ENCODE measurements at regions not wholly inside any gene's neighbourhood (a gene's known extent, or its start where the extent isn't known, plus 50 kb on each side); places are given as distances from the start of the nearest gene placed in this dataset.

DNA sequence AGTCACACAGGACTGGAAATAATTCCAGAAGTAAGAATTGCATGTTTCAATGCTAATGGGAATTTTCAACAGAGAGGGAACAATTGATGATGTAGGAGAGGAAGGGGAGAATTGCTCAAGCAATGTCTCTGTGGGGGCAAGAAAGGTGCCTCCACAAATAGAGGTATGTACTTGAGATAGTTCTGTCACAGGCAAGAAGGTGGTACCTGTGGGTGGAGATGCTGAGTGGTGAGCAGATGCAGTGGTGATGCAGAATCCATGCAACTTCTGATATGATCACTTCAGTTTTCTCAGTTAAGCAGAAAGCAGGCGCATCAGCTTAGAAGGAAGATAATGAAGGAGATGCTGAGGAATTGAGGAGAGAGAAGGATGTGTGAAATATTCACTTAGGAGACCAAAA lies 55.1 kb upstream of the SEC24B start (continued):
- TF ChIP-seq, protein P1, sequence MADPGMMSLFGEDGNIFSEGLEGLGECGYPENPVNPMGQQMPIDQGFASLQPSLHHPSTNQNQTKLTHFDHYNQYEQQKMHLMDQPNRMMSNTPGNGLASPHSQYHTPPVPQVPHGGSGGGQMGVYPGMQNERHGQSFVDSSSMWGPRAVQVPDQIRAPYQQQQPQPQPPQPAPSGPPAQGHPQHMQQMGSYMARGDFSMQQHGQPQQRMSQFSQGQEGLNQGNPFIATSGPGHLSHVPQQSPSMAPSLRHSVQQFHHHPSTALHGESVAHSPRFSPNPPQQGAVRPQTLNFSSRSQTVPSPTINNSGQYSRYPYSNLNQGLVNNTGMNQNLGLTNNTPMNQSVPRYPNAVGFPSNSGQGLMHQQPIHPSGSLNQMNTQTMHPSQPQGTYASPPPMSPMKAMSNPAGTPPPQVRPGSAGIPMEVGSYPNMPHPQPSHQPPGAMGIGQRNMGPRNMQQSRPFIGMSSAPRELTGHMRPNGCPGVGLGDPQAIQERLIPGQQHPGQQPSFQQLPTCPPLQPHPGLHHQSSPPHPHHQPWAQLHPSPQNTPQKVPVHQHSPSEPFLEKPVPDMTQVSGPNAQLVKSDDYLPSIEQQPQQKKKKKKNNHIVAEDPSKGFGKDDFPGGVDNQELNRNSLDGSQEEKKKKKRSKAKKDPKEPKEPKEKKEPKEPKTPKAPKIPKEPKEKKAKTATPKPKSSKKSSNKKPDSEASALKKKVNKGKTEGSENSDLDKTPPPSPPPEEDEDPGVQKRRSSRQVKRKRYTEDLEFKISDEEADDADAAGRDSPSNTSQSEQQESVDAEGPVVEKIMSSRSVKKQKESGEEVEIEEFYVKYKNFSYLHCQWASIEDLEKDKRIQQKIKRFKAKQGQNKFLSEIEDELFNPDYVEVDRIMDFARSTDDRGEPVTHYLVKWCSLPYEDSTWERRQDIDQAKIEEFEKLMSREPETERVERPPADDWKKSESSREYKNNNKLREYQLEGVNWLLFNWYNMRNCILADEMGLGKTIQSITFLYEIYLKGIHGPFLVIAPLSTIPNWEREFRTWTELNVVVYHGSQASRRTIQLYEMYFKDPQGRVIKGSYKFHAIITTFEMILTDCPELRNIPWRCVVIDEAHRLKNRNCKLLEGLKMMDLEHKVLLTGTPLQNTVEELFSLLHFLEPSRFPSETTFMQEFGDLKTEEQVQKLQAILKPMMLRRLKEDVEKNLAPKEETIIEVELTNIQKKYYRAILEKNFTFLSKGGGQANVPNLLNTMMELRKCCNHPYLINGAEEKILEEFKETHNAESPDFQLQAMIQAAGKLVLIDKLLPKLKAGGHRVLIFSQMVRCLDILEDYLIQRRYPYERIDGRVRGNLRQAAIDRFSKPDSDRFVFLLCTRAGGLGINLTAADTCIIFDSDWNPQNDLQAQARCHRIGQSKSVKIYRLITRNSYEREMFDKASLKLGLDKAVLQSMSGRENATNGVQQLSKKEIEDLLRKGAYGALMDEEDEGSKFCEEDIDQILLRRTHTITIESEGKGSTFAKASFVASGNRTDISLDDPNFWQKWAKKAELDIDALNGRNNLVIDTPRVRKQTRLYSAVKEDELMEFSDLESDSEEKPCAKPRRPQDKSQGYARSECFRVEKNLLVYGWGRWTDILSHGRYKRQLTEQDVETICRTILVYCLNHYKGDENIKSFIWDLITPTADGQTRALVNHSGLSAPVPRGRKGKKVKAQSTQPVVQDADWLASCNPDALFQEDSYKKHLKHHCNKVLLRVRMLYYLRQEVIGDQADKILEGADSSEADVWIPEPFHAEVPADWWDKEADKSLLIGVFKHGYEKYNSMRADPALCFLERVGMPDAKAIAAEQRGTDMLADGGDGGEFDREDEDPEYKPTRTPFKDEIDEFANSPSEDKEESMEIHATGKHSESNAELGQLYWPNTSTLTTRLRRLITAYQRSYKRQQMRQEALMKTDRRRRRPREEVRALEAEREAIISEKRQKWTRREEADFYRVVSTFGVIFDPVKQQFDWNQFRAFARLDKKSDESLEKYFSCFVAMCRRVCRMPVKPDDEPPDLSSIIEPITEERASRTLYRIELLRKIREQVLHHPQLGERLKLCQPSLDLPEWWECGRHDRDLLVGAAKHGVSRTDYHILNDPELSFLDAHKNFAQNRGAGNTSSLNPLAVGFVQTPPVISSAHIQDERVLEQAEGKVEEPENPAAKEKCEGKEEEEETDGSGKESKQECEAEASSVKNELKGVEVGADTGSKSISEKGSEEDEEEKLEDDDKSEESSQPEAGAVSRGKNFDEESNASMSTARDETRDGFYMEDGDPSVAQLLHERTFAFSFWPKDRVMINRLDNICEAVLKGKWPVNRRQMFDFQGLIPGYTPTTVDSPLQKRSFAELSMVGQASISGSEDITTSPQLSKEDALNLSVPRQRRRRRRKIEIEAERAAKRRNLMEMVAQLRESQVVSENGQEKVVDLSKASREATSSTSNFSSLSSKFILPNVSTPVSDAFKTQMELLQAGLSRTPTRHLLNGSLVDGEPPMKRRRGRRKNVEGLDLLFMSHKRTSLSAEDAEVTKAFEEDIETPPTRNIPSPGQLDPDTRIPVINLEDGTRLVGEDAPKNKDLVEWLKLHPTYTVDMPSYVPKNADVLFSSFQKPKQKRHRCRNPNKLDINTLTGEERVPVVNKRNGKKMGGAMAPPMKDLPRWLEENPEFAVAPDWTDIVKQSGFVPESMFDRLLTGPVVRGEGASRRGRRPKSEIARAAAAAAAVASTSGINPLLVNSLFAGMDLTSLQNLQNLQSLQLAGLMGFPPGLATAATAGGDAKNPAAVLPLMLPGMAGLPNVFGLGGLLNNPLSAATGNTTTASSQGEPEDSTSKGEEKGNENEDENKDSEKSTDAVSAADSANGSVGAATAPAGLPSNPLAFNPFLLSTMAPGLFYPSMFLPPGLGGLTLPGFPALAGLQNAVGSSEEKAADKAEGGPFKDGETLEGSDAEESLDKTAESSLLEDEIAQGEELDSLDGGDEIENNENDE (IDR thresholded peaks at IDR 0.05; ENCODE audit: insufficient replicate concordance, low read length), result no peak
- TF ChIP-seq BACH1 (IDR thresholded peaks at IDR 0.05; ENCODE audit: low read length) (no peak), NANOG (IDR thresholded peaks at IDR 0.05; ENCODE audit: insufficient read depth, low read depth, low read length, poor library complexity, severe bottlenecking) (no peak), RNF2 (IDR thresholded peaks at IDR 0.05; ENCODE audit: borderline replicate concordance, low read depth, low read length, missing control alignments, poor library complexity, severe bottlenecking) (no peak), EZH2 (IDR thresholded peaks at IDR 0.05; ENCODE audit: low read depth, low read length, severe bottlenecking) (no peak), KDM4A (IDR thresholded peaks at IDR 0.05; ENCODE audit: low read depth, low read length, severe bottlenecking) (no peak), SP1 (IDR thresholded peaks at IDR 0.05; ENCODE audit: low read depth, low read length) (no peak), CHD2 (IDR thresholded peaks at IDR 0.05; ENCODE audit: low read length) (no peak), SP4 (IDR thresholded peaks at IDR 0.05; ENCODE audit: low read length) (no peak), JUND (IDR thresholded peaks at IDR 0.05; ENCODE audit: low read length) (no peak)
- TF ChIP-seq, protein P2, sequence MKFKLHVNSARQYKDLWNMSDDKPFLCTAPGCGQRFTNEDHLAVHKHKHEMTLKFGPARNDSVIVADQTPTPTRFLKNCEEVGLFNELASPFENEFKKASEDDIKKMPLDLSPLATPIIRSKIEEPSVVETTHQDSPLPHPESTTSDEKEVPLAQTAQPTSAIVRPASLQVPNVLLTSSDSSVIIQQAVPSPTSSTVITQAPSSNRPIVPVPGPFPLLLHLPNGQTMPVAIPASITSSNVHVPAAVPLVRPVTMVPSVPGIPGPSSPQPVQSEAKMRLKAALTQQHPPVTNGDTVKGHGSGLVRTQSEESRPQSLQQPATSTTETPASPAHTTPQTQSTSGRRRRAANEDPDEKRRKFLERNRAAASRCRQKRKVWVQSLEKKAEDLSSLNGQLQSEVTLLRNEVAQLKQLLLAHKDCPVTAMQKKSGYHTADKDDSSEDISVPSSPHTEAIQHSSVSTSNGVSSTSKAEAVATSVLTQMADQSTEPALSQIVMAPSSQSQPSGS (IDR thresholded peaks at IDR 0.05; ENCODE audit: low read length), result no peak
